ENCODE measurements at regions not wholly inside any gene's neighbourhood (a gene's known extent, or its start where the extent isn't known, plus 50 kb on each side); places are given as distances from the start of the nearest gene placed in this dataset.

GRCh38 chr16:85331688-85332087 lies 219.4 kb upstream of the CIBAR2 start:
- peak; percentile 37 for ATAC-seq

GRCh38 chr16:85332175-85332574 lies 219.9 kb upstream of the CIBAR2 start:
- ATAC-seq (no peak), DNase-seq (no peak)
- intact Hi-C loops (cut with DNase I, micrococcal nuclease), result no loop called here

More at GRCh38 chr16:85331688-85332087, 219.4 kb upstream of the CIBAR2 start:
- DNase-seq, result peak; percentile 70 to 86
- intact Hi-C loops (cut with DNase I, micrococcal nuclease), result no loop called here

GRCh38 chr16:85333337-85333736 lies 221.1 kb upstream of the CIBAR2 start:
- no peak for ATAC-seq
- DNase-seq, result no peak
- intact Hi-C loops (cut with DNase I, micrococcal nuclease), result no loop called here

GRCh38 chr16:85333744-85334640 lies 221.7 kb upstream of the CIBAR2 start:
- DNase-seq (no peak), ATAC-seq (no peak)
- intact Hi-C loops (cut with DNase I, micrococcal nuclease), result no loop called here

- ATAC-seq (peak; percentile 81), DNase-seq (peak; percentile 85 to 95)
- intact Hi-C loops (cut with DNase I, micrococcal nuclease), result no loop called here
Measured at GRCh38 chr16:85334718-85335583, 222.7 kb upstream of the CIBAR2 start.

GRCh38 chr16:85335584-85336491 lies 223.6 kb upstream of the CIBAR2 start:
- intact Hi-C loops (cut with DNase I, micrococcal nuclease), result no loop called here
- peak; percentile 13 for ATAC-seq
- DNase-seq, result peak; percentile 75 to 82

- intact Hi-C loops (cut with DNase I, micrococcal nuclease), result no loop called here
- DNase-seq, result no peak
- no peak for ATAC-seq
Measured at GRCh38 chr16:85337910-85338637, 225.8 kb upstream of the CIBAR2 start.

- intact Hi-C loops (cut with DNase I, micrococcal nuclease), result no loop called here
- ATAC-seq, result no peak
- no peak for DNase-seq
Measured at GRCh38 chr16:85338638-85338982, 226.3 kb upstream of the CIBAR2 start.

- ATAC-seq, result no peak
- intact Hi-C loops (cut with DNase I, micrococcal nuclease), result no loop called here
- DNase-seq, result no peak
Measured at GRCh38 chr16:85338989-85339685, 226.9 kb upstream of the CIBAR2 start.

- no peak for ATAC-seq
- intact Hi-C loops (cut with DNase I, micrococcal nuclease), result no loop called here
- no peak for DNase-seq
Measured at GRCh38 chr16:85341972-85342695, 229.9 kb upstream of the CIBAR2 start.

- DNase-seq, result no peak
- no peak for ATAC-seq
- intact Hi-C loops (cut with DNase I, micrococcal nuclease), result no loop called here
Measured at GRCh38 chr16:85344502-85345128, 232.3 kb upstream of the CIBAR2 start.

GRCh38 chr16:85345129-85345639 lies 232.9 kb upstream of the CIBAR2 start:
- intact Hi-C loops (cut with DNase I, micrococcal nuclease), result no loop called here
- DNase-seq (no peak), ATAC-seq (no peak)

GRCh38 chr16:85346404-85347212 lies 234.3 kb upstream of the CIBAR2 start:
- intact Hi-C loops (cut with DNase I, micrococcal nuclease), result no loop called here
- DNase-seq (no peak), ATAC-seq (no peak)

- intact Hi-C loops (cut with DNase I, micrococcal nuclease), result no loop called here
- DNase-seq (no peak), ATAC-seq (peak; percentile 46)
Measured at GRCh38 chr16:85347213-85347591, 234.9 kb upstream of the CIBAR2 start.

GRCh38 chr16:85348065-85348840 lies 236.0 kb upstream of the CIBAR2 start:
- no peak for DNase-seq
- ATAC-seq, result no peak
- intact Hi-C loops (cut with DNase I, micrococcal nuclease), result no loop called here

All from left colon (tissue), 2 donors.